Endothelial cell (in vitro differentiated cells): ENCODE measurements at regions not wholly inside any gene's neighbourhood (a gene's known extent, or its start where the extent isn't known, plus 50 kb on each side); places are given as distances from the start of the nearest gene placed in this dataset.

Experiments used
- DNase-seq: peaks from one replicate; pipeline ENCODE4 v3.0.0; 2021; ENCODE audit warnings: low spot score
- H3K27ac Mint-ChIP-seq: one replicate; pipeline ENCODE4 v1.8.0; 2021; ENCODE audit warnings: mixed read lengths, inconsistent platforms; ENCODE audit not compliant: unreplicated experiment
- H3K27me3 Mint-ChIP-seq: one replicate; pipeline ENCODE4 v1.8.0; 2021; ENCODE audit warnings: mild to moderate bottlenecking, moderate library complexity, mixed read lengths, inconsistent platforms; ENCODE audit not compliant: unreplicated experiment
- H3K36me3 Mint-ChIP-seq: one replicate; pipeline ENCODE4 v1.8.0; 2021; ENCODE audit warnings: mild to moderate bottlenecking, low read depth, mixed read lengths, inconsistent platforms; ENCODE audit not compliant: unreplicated experiment
- H3K4me1 Mint-ChIP-seq: one replicate; pipeline ENCODE4 v1.8.0; 2021; ENCODE audit warnings: mild to moderate bottlenecking, mixed read lengths, inconsistent platforms; ENCODE audit not compliant: unreplicated experiment
- H3K4me3 Mint-ChIP-seq: one replicate; pipeline ENCODE4 v1.8.0; 2021; ENCODE audit warnings: mild to moderate bottlenecking, mixed read lengths, inconsistent platforms; ENCODE audit not compliant: unreplicated experiment
- H3K9me3 Mint-ChIP-seq: one replicate; pipeline ENCODE4 v1.8.0; 2021; ENCODE audit warnings: mixed read lengths, inconsistent platforms; ENCODE audit not compliant: unreplicated experiment
- CTCF ChIP-seq: fragments of 200-600 bp; sonication (generic); IDR thresholded peaks from one replicate; pipeline ENCODE4 v1.5.0; 2021; ENCODE audit warnings: antibody characterized with exemption; ENCODE audit not compliant: unreplicated experiment

GRCh38 chr9:118561051-118561450, 808.2 kb downstream of the BRINP1 start:
- no peak for TF ChIP-seq CTCF
- Mint-ChIP-seq H3K27ac (no peak overlapping the region), H3K36me3 (no peaks in the 10 kb centered on the region), H3K9me3 (no peaks in the 10 kb centered on the region), H3K4me3 (no peak overlapping the region), H3K27me3 (no peaks in the 10 kb centered on the region), H3K4me1 (no peaks in the 10 kb centered on the region)
- DNase-seq, result no peak

GRCh38 chr9:118563677-118564076, 805.6 kb downstream of the BRINP1 start:
- no peak overlapping the region for H3K4me3 Mint-ChIP-seq
- H3K9me3 Mint-ChIP-seq, result no peaks in the 10 kb centered on the region
- no peak for TF ChIP-seq CTCF
- no peaks in the 10 kb centered on the region for H3K27me3 Mint-ChIP-seq
- DNase-seq, result no peak
- no peak overlapping the region for H3K27ac Mint-ChIP-seq
- no peaks in the 10 kb centered on the region for H3K36me3 Mint-ChIP-seq
- H3K4me1 Mint-ChIP-seq, result no peaks in the 10 kb centered on the region

- no peak for TF ChIP-seq CTCF
- no peak overlapping the region for H3K4me3 Mint-ChIP-seq
- no peak for DNase-seq
- no peak overlapping the region for H3K27ac Mint-ChIP-seq
- no peaks in the 10 kb centered on the region for H3K4me1 Mint-ChIP-seq
- no peaks in the 10 kb centered on the region for H3K9me3 Mint-ChIP-seq
- H3K36me3 Mint-ChIP-seq, result no peaks in the 10 kb centered on the region
- no peaks in the 10 kb centered on the region for H3K27me3 Mint-ChIP-seq
These were observed 801.4 kb downstream of the BRINP1 start for GRCh38 chr9:118567861-118568260.

- no peak overlapping the region for H3K4me3 Mint-ChIP-seq
- H3K4me1 Mint-ChIP-seq, result no peaks in the 10 kb centered on the region
- no peaks in the 10 kb centered on the region for H3K27me3 Mint-ChIP-seq
- H3K27ac Mint-ChIP-seq, result no peak overlapping the region
- no peak for TF ChIP-seq CTCF
- no peaks in the 10 kb centered on the region for H3K9me3 Mint-ChIP-seq
- no peak for DNase-seq
- no peaks in the 10 kb centered on the region for H3K36me3 Mint-ChIP-seq
These were observed 800.5 kb downstream of the BRINP1 start for GRCh38 chr9:118568704-118569103.

GRCh38 chr9:118569148-118569547, 800.1 kb downstream of the BRINP1 start:
- H3K4me3 Mint-ChIP-seq, result no peak overlapping the region
- H3K36me3 Mint-ChIP-seq, result no peaks in the 10 kb centered on the region
- TF ChIP-seq CTCF, result no peak
- H3K27ac Mint-ChIP-seq, result no peak overlapping the region
- no peaks in the 10 kb centered on the region for H3K9me3 Mint-ChIP-seq
- H3K4me1 Mint-ChIP-seq, result no peaks in the 10 kb centered on the region
- no peaks in the 10 kb centered on the region for H3K27me3 Mint-ChIP-seq
- DNase-seq, result no peak
